SK-N-SH (cell line): ENCODE measurements at regions not wholly inside any gene's neighbourhood (a gene's known extent, or its start where the extent isn't known, plus 50 kb on each side); places are given as distances from the start of the nearest gene placed in this dataset.

Experiments used
- CHD2 ChIP-seq: fragments of 150-350 bp; IDR thresholded peaks from 2 replicates; pipeline ENCODE4 v1.6.1; 2018; ENCODE audit warnings: low read length; ENCODE audit not compliant: partially characterized antibody
- ELF1 ChIP-seq: IDR thresholded peaks from 2 replicates; pipeline ENCODE4 v1.4.0; 2012
- EZH2phosphoT487 ChIP-seq: fragments of 200-600 bp; sonication (generic); IDR thresholded peaks from 2 replicates; pipeline ENCODE4 v1.6.1; 2017; ENCODE audit warnings: low read depth, mixed run types, mild to moderate bottlenecking, antibody characterized with exemption, moderate library complexity, borderline replicate concordance
- FOXM1 ChIP-seq: IDR thresholded peaks from 2 replicates; pipeline ENCODE4 v1.4.0; 2012; ENCODE audit warnings: low read depth, mild to moderate bottlenecking
- GABPA ChIP-seq: IDR thresholded peaks from 2 replicates; pipeline ENCODE4 v1.4.0; 2012; ENCODE audit warnings: low read depth, mild to moderate bottlenecking
- GATA2 ChIP-seq: sonication (generic); formaldehyde crosslinking; IDR thresholded peaks from 2 replicates; pipeline ENCODE4 v1.5.0; 2020; ENCODE audit warnings: mild to moderate bottlenecking, missing genetic modification reagents
- JUND ChIP-seq: IDR thresholded peaks from 2 replicates; pipeline ENCODE4 v1.4.0; 2012
- MEF2A ChIP-seq: IDR thresholded peaks from 2 replicates; pipeline ENCODE4 v1.4.0; 2012; ENCODE audit warnings: low read depth, borderline replicate concordance
- MXI1 ChIP-seq: IDR thresholded peaks from 2 replicates; pipeline ENCODE4 v1.6.1; 2012; ENCODE audit warnings: mild to moderate bottlenecking, low read depth, low read length, improper control_type of control experiment
- NRF1 ChIP-seq: IDR thresholded peaks from 2 replicates; pipeline ENCODE4 v1.6.1; 2012; ENCODE audit warnings: low read depth, mild to moderate bottlenecking, low read length
- RCOR1 ChIP-seq: fragments of 150-350 bp; IDR thresholded peaks from 2 replicates; pipeline ENCODE4 v1.6.1; 2017; ENCODE audit warnings: antibody characterized with exemption, low read length
- RFX5 ChIP-seq: IDR thresholded peaks from 2 replicates; pipeline ENCODE4 v1.6.1; 2012; ENCODE audit warnings: mild to moderate bottlenecking, improper control_type of control experiment, low read length
- RXRA ChIP-seq: IDR thresholded peaks from 2 replicates; pipeline ENCODE4 v1.4.0; 2012; ENCODE audit warnings: low read depth, mild to moderate bottlenecking, borderline replicate concordance
- SIN3A ChIP-seq: IDR thresholded peaks from 2 replicates; pipeline ENCODE4 v1.6.1; 2012; ENCODE audit warnings: low read depth, mild to moderate bottlenecking, low read length, moderate library complexity, borderline replicate concordance
- SMC3 ChIP-seq: IDR thresholded peaks from 2 replicates; pipeline ENCODE4 v1.6.1; 2012; ENCODE audit warnings: low read depth, low read length, improper control_type of control experiment
- TAF1 ChIP-seq: IDR thresholded peaks from 2 replicates; pipeline ENCODE4 v1.6.1; 2012; ENCODE audit warnings: low read depth, mild to moderate bottlenecking, low read length, moderate library complexity, borderline replicate concordance
- TCF12 ChIP-seq: IDR thresholded peaks from 2 replicates; pipeline ENCODE4 v1.4.0; 2012
- TEAD4 ChIP-seq: IDR thresholded peaks from 2 replicates; pipeline ENCODE4 v1.4.0; 2012; ENCODE audit warnings: mild to moderate bottlenecking, borderline replicate concordance; ENCODE audit not compliant: insufficient read depth
- YY1 ChIP-seq: IDR thresholded peaks from 2 replicates; pipeline ENCODE4 v1.4.0; 2012; ENCODE audit warnings: low read depth, mild to moderate bottlenecking
- TF ChIP-seq, protein P1 (sequence below): IDR thresholded peaks from 2 replicates; pipeline ENCODE4 v1.6.1; 2012; ENCODE audit warnings: mild to moderate bottlenecking, low read depth, low read length, moderate library complexity
- TF ChIP-seq, protein P2 (sequence below): fragments of 150-350 bp; IDR thresholded peaks from 2 replicates; pipeline ENCODE4 v1.6.1; 2016; ENCODE audit warnings: mild to moderate bottlenecking, low read depth, low read length
- TF ChIP-seq, protein P3 (sequence below): fragments of 150-350 bp; IDR thresholded peaks from 2 replicates; pipeline ENCODE4 v1.6.1; 2017; ENCODE audit warnings: antibody characterized with exemption, low read length, low read depth, borderline replicate concordance
- TF ChIP-seq, protein P4 (sequence below): IDR thresholded peaks from 2 replicates; pipeline ENCODE4 v1.4.0; 2012; ENCODE audit warnings: low read depth, borderline replicate concordance
- TF ChIP-seq, protein P5 (sequence below): IDR thresholded peaks from 2 replicates; pipeline ENCODE4 v1.4.0; 2012; ENCODE audit warnings: low read depth, borderline replicate concordance

DNA sequence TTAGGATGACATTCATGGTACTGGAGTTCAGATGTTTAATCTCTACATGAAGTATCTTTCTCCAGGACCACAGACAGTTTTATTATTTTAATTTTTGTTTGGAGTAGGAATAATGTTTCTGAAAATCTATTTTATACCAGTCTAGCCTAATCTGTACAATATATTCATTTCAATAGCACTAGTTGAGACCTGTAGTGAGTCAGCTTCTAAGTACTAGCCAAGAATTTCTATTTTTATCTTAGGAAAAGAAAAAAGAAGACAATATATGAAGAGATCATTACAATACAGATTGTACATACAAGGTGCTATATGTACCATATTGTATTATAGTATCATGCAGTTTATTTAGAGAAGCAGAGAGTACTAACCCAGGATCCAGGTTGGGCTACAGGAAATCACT, 826.9 kb upstream of the PIK3C3 start (continued):
- TF ChIP-seq, protein P1, sequence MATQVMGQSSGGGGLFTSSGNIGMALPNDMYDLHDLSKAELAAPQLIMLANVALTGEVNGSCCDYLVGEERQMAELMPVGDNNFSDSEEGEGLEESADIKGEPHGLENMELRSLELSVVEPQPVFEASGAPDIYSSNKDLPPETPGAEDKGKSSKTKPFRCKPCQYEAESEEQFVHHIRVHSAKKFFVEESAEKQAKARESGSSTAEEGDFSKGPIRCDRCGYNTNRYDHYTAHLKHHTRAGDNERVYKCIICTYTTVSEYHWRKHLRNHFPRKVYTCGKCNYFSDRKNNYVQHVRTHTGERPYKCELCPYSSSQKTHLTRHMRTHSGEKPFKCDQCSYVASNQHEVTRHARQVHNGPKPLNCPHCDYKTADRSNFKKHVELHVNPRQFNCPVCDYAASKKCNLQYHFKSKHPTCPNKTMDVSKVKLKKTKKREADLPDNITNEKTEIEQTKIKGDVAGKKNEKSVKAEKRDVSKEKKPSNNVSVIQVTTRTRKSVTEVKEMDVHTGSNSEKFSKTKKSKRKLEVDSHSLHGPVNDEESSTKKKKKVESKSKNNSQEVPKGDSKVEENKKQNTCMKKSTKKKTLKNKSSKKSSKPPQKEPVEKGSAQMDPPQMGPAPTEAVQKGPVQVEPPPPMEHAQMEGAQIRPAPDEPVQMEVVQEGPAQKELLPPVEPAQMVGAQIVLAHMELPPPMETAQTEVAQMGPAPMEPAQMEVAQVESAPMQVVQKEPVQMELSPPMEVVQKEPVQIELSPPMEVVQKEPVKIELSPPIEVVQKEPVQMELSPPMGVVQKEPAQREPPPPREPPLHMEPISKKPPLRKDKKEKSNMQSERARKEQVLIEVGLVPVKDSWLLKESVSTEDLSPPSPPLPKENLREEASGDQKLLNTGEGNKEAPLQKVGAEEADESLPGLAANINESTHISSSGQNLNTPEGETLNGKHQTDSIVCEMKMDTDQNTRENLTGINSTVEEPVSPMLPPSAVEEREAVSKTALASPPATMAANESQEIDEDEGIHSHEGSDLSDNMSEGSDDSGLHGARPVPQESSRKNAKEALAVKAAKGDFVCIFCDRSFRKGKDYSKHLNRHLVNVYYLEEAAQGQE, result no peak
- TF ChIP-seq ELF1, result no peak
- TF ChIP-seq RXRA, result no peak
- TF ChIP-seq, protein P2, sequence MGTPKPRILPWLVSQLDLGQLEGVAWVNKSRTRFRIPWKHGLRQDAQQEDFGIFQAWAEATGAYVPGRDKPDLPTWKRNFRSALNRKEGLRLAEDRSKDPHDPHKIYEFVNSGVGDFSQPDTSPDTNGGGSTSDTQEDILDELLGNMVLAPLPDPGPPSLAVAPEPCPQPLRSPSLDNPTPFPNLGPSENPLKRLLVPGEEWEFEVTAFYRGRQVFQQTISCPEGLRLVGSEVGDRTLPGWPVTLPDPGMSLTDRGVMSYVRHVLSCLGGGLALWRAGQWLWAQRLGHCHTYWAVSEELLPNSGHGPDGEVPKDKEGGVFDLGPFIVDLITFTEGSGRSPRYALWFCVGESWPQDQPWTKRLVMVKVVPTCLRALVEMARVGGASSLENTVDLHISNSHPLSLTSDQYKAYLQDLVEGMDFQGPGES, result no peak
- TF ChIP-seq MXI1, result no peak
- no peak for TF ChIP-seq TAF1
- no peak for TF ChIP-seq NRF1
- TF ChIP-seq RFX5, result no peak
- no peak for TF ChIP-seq FOXM1
- no peak for TF ChIP-seq TCF12
- TF ChIP-seq, protein P3, sequence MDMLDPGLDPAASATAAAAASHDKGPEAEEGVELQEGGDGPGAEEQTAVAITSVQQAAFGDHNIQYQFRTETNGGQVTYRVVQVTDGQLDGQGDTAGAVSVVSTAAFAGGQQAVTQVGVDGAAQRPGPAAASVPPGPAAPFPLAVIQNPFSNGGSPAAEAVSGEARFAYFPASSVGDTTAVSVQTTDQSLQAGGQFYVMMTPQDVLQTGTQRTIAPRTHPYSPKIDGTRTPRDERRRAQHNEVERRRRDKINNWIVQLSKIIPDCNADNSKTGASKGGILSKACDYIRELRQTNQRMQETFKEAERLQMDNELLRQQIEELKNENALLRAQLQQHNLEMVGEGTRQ, result no peak
- TF ChIP-seq, protein P4, sequence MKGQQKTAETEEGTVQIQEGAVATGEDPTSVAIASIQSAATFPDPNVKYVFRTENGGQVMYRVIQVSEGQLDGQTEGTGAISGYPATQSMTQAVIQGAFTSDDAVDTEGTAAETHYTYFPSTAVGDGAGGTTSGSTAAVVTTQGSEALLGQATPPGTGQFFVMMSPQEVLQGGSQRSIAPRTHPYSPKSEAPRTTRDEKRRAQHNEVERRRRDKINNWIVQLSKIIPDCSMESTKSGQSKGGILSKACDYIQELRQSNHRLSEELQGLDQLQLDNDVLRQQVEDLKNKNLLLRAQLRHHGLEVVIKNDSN, result no peak
- TF ChIP-seq CHD2, result no peak
- no peak for TF ChIP-seq RCOR1
- no peak for TF ChIP-seq SMC3
- TF ChIP-seq, protein P5, sequence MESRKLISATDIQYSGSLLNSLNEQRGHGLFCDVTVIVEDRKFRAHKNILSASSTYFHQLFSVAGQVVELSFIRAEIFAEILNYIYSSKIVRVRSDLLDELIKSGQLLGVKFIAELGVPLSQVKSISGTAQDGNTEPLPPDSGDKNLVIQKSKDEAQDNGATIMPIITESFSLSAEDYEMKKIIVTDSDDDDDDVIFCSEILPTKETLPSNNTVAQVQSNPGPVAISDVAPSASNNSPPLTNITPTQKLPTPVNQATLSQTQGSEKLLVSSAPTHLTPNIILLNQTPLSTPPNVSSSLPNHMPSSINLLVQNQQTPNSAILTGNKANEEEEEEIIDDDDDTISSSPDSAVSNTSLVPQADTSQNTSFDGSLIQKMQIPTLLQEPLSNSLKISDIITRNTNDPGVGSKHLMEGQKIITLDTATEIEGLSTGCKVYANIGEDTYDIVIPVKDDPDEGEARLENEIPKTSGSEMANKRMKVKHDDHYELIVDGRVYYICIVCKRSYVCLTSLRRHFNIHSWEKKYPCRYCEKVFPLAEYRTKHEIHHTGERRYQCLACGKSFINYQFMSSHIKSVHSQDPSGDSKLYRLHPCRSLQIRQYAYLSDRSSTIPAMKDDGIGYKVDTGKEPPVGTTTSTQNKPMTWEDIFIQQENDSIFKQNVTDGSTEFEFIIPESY, result no peak
- no peak for TF ChIP-seq GATA2
- TF ChIP-seq MEF2A, result peak; percentile 64
- TF ChIP-seq TEAD4, result no peak
- no peak for TF ChIP-seq SIN3A
- no peak for TF ChIP-seq EZH2phosphoT487
- no peak for TF ChIP-seq YY1
- 0 out of 2 replicates have a peak, but pooled peaks have one; percentile 6 for TF ChIP-seq JUND
- TF ChIP-seq GABPA, result no peak
